Stimulated activated CD8-positive, alpha-beta memory T cell treated with anti-CD3 and anti-CD28 coated beads, Interleukin-2, amount 100 ng/mL, for 1 hour (primary cell): ENCODE measurements at regions not wholly inside any gene's neighbourhood (a gene's known extent, or its start where the extent isn't known, plus 50 kb on each side); places are given as distances from the start of the nearest gene placed in this dataset.

ENCODE experiments used
- DNase-seq, 2 donors: peaks; one replicate each; pipeline ENCODE4 v3.0.0-alpha.2; 2020; ENCODE audit warnings: low read depth in 2 of 2

DNA sequence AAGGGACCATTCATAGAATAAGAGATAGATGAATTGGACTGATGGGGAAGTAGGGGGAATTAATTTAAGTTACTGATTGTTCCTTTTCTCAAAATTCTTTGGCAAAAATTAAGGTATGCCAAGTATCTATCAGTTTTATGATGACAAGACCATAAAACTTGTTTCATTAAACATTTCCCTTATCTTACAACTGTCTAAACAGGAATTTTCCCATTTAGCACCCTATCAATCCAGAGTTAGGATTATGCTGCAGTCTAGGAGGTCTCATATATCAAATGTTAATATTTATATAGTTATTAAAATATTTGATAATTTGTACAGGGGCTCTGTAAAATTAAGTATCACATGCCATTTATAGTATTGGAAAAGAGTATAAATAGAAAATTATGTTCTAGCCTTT, 51.5 kb upstream of the ARID1B start:
- DNase-seq = no peak

- DNase-seq = no peak
Observed at GRCh38 chr6:156720691-156721685, 56.2 kb upstream of the ARID1B start.

DNA sequence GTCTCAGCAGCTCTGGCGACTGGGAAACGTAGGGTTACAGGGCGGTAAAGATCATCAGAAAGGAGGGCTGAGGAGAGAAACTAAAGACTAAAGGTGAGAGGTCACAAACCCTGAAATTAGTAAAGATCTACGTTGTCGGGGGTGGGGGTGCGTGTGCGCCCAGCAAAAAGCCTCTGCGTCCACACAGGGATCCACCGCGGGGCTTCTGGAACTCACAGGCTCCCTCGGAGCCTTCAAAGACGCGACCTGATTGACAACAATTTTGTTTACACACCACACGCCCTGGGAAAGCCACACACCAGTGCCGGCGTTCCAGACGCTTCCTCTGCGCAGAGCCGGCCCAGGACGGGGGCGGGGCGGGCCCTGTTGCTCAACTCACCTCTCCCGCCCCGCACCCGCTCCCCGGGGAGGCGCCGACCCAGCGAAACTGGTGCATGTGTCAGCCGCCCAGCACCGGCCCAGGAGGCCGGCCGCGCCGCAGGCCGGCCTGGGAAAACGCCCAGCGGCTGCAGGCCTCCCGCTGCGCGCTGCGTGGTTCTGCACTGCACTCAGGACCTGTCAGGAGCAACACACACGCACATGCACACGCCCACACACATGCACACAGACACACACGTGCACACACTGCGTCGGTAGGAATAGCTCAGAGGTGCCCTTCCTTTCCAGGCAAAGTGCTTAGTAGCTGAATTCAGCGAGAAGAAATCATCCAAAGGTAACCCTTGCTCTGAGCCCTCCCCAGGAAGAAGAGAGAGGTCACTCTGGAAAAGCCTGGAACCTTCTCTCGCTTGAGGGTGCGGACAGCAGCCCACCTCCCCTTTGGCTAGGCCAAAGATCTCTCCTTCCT, 57.2 kb upstream of the ARID1B start:
- DNase-seq = peak; percentile 15 to 34

- no peak for DNase-seq
Observed at GRCh38 chr6:156719395-156719719, 57.8 kb upstream of the ARID1B start.

DNA sequence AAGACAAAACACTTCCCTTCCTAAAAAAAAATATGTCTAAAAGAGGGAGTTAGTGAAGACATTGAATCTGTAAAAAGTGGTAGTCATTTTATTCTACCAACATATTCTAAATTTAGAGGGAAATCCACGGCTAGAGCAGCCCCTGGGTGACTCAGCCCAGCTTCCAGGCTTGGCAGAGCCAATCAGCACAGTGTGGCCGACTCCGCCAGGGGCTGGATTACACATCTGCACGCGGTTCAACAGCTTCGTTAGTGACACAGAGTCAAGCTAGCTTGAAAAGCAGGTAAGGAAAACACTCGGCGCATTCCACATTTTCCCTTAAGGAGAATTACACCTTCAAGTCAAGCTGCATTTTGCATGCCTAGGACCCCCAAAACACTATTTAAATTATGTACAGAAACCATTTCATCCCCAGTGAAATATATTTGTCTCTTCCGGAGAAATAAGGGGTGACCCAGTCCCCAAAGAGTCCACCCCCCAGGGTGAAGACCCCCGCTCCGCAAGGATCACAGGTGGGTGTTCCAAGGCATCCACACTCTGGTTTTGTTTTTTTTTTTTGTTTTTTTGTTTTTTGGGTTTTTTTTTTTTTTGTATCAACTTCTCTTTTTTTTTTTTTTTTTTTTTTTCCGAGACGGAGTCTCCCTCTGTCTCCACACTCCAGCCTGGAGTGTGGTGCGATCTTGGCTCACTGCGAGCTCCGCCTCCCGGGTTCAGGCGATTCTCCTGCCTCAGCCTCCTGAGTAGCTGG, 58.4 kb upstream of the ARID1B start:
- DNase-seq = no peak

- DNase-seq = no peak
Observed at GRCh38 chr6:156717542-156717941, 59.6 kb upstream of the ARID1B start.

- no peak for DNase-seq
Observed at GRCh38 chr6:156715839-156716238, 61.3 kb upstream of the ARID1B start.

GRCh38 chr6:156713548-156713947, 63.6 kb upstream of the ARID1B start:
- no peak for DNase-seq

DNA sequence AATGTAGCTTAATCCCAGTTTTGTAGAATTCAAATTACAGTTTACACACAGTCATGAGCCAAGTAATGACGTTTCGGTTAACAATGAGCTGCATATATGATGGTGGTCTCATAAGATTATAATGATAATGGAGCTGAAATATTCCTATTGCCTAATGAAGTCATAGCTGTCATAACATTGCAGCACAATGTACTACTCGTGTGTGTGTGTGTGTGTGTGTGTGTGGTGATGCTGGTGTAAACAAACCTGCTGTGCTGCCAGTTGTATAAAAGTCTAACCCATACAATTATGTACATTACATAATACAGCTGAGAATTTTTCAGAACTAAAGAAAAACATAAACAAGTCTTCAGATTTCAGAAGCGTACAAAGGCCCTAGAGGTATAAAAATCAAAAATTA, 66.7 kb upstream of the ARID1B start:
- DNase-seq = no peak

- no peak for DNase-seq
Observed at GRCh38 chr6:156707818-156708217, 69.4 kb upstream of the ARID1B start.

GRCh38 chr6:156703719-156704118, 73.5 kb upstream of the ARID1B start:
- no peak for DNase-seq

- no peak for DNase-seq
Observed at GRCh38 chr6:156701966-156702365, 75.2 kb upstream of the ARID1B start.

DNA sequence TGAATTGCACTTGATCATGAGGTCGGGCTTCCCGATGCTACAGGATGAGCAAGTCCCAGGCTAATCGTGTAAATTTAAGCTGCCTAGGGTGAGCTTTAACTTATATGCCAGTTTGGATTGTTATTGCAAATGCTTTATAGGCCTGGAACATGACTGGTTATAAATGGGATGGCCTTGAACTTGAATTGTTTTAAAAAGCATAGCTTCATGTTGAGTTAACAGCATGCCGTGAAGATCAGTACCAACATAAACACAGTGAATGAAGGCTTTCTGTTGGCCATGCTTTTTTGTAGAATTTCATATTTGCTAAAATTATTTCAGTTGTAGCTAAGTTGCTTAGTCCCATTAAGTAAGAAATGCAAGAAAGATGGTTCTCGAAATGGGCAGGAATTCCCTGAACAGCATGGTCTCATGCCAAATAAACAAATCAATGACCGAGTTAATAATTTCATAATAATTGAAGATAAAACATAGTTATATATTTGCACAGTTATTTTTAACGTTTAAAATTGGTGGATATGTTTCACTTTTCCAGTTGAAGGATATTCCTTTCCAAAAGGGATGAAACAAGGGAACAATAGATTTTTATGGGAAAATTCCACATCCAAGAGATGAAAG, 76.6 kb upstream of the ARID1B start:
- DNase-seq = no peak

DNA sequence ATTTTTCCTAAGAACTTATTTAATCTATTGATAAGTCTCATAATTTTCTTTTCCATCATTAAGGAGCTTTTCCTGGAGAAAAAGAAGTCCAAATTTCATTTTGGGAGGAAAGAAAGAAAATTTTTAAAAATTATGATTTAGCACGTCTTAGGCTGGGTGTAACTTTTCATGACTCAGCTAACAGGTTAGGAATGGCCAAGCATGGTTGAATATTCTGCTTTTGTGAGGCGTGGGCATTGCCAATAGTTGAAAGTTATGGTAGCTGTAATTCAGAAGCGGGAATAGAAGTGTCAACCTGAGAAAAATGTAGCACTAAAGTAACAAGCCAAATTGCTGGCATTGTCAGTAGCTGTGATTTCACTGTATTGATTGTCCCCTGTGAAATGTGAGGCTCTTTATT, 77.2 kb upstream of the ARID1B start:
- DNase-seq = no peak

DNA sequence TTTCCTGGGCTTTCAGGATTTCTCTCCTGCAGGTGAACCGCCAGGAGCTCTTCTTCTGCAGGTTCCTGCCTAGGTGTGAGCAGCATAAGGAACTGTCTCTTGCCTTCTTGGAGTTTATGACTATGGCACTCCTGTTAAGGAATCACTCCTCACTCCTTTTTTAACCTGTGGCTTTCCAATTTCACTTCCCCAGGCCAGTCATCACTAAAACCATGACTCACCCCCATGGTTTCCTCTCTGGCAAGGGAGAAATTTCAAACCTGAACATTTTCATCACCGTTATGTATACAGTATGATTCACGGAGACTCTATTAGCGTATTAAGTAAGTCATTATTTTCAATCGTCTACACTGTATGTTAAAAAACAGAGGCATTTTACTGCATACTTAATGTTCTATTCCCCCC, 78.2 kb upstream of the ARID1B start:
- DNase-seq = no peak

GRCh38 chr6:156698239-156699016, 78.8 kb upstream of the ARID1B start:
- no peak for DNase-seq

DNA sequence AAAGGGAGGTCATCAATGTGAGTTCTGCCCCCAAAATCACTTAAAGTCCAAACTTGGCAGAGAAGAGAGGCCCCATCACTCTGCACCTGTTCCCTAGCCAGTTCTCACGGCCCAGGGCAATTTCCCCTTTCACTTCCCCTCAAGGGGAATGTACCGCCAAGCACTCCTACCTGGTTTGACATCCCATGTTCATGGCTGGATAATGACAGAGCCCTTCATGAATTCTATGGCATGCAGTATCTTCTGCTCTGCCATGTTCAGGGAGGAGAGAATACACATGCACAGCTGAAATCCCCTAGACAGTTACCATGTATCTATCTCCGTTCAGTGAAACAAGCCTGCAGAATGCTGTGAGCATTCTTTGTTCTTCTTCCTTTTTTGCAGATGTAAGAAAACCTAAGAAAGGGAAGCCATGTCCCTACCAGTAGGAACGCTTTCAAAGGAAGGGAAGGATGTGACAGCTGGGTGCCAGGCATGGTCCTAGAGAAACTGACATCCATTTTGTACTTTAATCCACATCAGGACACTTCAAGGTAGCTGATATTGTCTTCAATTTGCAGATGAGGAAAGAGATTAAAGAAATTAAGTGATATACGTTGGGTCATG, 79.8 kb upstream of the ARID1B start:
- no peak for DNase-seq

- DNase-seq = no peak
Observed at GRCh38 chr6:156695742-156696141, 81.4 kb upstream of the ARID1B start.

DNA sequence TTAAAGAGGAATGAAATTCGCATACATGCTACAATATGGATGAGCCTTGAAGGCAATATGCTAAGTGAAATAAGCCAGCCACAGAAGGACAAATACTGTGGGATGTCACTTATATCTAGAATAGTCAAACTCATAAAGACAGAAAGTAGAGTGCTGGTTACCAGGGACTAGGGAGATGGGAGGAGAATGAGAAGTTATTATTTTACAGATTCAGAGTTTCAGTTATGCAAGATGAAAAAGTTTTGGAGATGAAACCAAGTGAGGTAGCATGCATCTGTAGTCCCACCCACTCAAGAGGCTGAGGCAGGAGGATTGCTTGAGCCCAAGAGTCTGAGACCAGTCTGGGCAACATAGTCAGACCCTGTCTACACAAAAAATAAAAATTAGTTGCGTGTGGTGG, 82.5 kb upstream of the ARID1B start:
- DNase-seq = no peak

DNA sequence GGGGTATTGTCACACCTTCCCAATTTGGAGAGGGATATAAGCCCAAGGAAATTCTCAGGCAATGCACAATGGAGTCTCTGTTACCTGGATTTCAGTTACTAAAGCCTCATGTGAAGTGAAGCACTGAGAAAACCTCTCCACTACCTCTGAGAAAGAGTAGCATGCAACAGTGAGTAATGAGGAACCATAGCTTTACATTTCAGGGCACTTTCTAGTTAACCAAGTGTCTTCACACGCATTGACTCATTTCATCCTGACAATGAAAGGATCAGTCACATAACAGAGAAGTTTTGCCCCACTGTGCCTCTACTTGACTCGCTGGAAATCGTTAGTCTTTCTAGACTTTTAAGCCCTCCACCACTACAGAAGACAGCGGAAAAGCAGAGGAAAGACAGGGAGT, 86.2 kb upstream of the ARID1B start:
- no peak for DNase-seq

DNA sequence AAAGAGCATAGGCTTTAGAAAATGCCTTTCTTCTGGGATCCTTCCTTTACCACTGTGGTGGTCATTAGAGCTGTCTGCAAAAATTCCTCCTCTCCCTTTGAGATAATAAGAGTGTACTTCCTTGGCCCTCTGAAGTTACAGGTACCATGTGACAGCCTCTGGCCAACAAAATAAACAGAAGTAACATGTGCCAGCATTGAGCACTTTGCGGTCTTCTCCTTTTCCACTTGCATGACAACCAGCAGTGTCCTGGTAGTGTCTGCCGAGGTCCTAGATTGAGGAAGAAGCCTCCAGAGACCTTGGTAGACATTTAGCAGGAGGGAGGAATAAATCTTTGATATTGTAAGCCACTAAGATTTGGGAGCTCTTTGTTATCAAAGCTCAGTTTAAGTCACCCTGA, 87.5 kb upstream of the ARID1B start:
- no peak for DNase-seq
